SK-N-SH (cell line): ENCODE measurements at regions not wholly inside any gene's neighbourhood (a gene's known extent, or its start where the extent isn't known, plus 50 kb on each side); places are given as distances from the start of the nearest gene placed in this dataset.

ENCODE experiments used
- CTCF ChIP-seq: fragments of 200-600 bp; sonication (generic); IDR thresholded peaks from 2 replicates; pipeline ENCODE4 v1.6.1; 2017; ENCODE audit warnings: antibody characterized with exemption, mild to moderate bottlenecking, moderate library complexity
- ELF1 ChIP-seq: IDR thresholded peaks from 2 replicates; pipeline ENCODE4 v1.4.0; 2012
- EP300 ChIP-seq, 2 experiments: IDR thresholded peaks; 2 replicates each; pipeline versions ENCODE4 v1.4.0 to v1.6.1; 2012; ENCODE audit warnings: borderline replicate concordance in 1 of 2, low read depth in 1 of 2, low read length in 1 of 2
- SIN3A ChIP-seq: IDR thresholded peaks from 2 replicates; pipeline ENCODE4 v1.6.1; 2012; ENCODE audit warnings: low read depth, mild to moderate bottlenecking, low read length, moderate library complexity, borderline replicate concordance
- YY1 ChIP-seq: IDR thresholded peaks from 2 replicates; pipeline ENCODE4 v1.4.0; 2012; ENCODE audit warnings: low read depth, mild to moderate bottlenecking

DNA sequence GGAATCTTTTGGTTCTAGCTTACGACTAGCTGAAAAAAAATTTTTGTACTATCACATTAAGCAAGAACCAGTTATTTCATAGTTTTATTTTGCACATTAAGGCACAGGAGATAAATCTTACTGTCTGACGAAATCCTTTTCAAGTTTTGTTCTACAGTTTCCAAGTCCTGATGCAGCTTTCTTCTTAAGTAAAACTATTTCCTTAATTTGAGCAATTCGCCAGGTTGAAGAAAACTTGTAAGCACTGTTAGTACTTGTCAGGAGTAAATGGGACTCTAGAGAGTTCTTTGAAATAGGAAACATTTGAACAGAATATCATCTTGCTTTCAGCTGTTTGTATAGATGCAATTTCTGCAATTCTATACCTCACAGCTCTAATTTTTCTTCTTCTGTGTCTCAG, 318.8 kb upstream of the ELAVL2 start:
- TF ChIP-seq CTCF (no peak), YY1 (no peak), ELF1 (no peak), SIN3A (no peak), EP300 (IDR thresholded peaks at IDR 0.05; ENCODE audit: borderline replicate concordance in 1 of 2, low read depth in 1 of 2, low read length in 1 of 2) (no peak)
